Body of pancreas (tissue), 4 donors: ENCODE measurements at regions not wholly inside any gene's neighbourhood (a gene's known extent, or its start where the extent isn't known, plus 50 kb on each side); places are given as distances from the start of the nearest gene placed in this dataset.

Experiments used
- POLR2A ChIP-seq, 3 donors: fragments of 450-650 bp; IDR thresholded peaks; one replicate each; pipeline ENCODE4 v1.6.1; 2016; ENCODE audit warnings: antibody characterized with exemption in 3 of 3, mild to moderate bottlenecking in 2 of 3
- TF ChIP-seq, protein P1 (sequence below), 7 experiments: fragments of 450-650 bp in 4 of 7; fragments of 200-600 bp in 3 of 7; sonication (generic) in 3 of 7; IDR thresholded peaks; one replicate each; pipeline ENCODE4 v1.5.1; 2016 to 2019; ENCODE audit warnings: antibody characterized with exemption in 7 of 7

DNA sequence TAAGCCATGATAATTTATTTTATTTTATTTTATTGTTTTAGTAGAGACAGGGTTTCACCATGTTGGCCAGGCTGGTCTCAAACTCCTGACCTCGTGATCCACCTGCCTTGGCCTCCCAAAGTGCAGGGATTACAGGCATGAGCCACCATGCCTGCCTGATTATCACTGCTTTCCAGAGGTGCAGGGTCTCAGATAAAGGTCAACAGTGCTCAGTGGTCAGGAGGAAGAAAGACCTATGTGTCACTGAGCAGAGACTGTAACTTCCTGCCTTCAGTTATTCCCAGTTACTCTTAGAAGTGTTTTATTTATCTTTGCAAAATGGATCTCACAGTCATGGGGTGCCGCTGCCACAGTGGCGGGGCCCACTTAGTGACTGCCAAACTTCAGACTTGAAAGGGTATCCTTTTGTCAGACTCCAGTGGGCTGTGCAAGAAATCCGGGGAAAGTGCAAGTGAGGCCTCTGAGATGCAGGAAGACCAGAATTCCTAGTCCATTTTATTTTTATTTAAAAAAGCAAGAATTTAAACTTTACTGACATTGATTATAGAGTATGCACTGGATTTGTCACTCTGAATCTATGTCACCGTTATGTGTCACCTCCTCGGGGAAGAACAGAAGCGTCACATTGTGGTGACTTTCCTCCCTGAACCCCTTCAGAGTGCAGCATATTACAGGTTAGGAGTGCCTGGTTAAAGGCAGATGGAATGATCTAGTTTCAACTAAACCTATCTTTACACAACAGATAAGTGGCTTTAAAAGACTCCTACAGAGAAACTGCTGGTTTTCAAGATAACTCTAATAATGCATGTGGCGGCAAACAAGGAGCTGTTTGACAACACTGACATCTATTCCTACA lies 59.1 kb upstream of the BICD1 start:
- no peak for TF ChIP-seq POLR2A (IDR thresholded peaks at IDR 0.05)
- TF ChIP-seq, protein P1, sequence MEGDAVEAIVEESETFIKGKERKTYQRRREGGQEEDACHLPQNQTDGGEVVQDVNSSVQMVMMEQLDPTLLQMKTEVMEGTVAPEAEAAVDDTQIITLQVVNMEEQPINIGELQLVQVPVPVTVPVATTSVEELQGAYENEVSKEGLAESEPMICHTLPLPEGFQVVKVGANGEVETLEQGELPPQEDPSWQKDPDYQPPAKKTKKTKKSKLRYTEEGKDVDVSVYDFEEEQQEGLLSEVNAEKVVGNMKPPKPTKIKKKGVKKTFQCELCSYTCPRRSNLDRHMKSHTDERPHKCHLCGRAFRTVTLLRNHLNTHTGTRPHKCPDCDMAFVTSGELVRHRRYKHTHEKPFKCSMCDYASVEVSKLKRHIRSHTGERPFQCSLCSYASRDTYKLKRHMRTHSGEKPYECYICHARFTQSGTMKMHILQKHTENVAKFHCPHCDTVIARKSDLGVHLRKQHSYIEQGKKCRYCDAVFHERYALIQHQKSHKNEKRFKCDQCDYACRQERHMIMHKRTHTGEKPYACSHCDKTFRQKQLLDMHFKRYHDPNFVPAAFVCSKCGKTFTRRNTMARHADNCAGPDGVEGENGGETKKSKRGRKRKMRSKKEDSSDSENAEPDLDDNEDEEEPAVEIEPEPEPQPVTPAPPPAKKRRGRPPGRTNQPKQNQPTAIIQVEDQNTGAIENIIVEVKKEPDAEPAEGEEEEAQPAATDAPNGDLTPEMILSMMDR (IDR thresholded peaks at IDR 0.05): no peak
